WTC11 (cell line): ENCODE measurements at regions not wholly inside any gene's neighbourhood (a gene's known extent, or its start where the extent isn't known, plus 50 kb on each side); places are given as distances from the start of the nearest gene placed in this dataset.

Experiments used
- SMAD3 ChIP-seq: sonication (generic); formaldehyde crosslinking; IDR thresholded peaks from 2 replicates; pipeline ENCODE4 v1.8.0; 2022; ENCODE audit warnings: missing genetic modification reagents, mild to moderate bottlenecking, borderline replicate concordance
- TCF7 ChIP-seq: sonication (generic); formaldehyde crosslinking; IDR thresholded peaks from 2 replicates; pipeline ENCODE4 v1.8.0; 2022; ENCODE audit warnings: mild to moderate bottlenecking, low read depth, missing genetic modification reagents, moderate library complexity
- TF ChIP-seq, protein P1 (sequence below): sonication (generic); formaldehyde crosslinking; IDR thresholded peaks from 2 replicates; pipeline ENCODE4 v1.8.1; 2023; ENCODE audit warnings: mild to moderate bottlenecking, missing genetic modification reagents, borderline replicate concordance
- TF ChIP-seq, protein P2 (sequence below): fragments of 200-600 bp; IDR thresholded peaks from 2 replicates; pipeline ENCODE4 v1.8.0; 2022; ENCODE audit warnings: antibody characterized with exemption
- TF ChIP-seq, protein P3 (sequence below): sonication (generic); formaldehyde crosslinking; IDR thresholded peaks from 2 replicates; pipeline ENCODE4 v1.8.1; 2022; ENCODE audit warnings: mild to moderate bottlenecking, missing genetic modification reagents, moderate library complexity, borderline replicate concordance
- TF ChIP-seq, protein P4 (sequence below): sonication (generic); formaldehyde crosslinking; IDR thresholded peaks from 2 replicates; pipeline ENCODE4 v1.8.1; 2022; ENCODE audit warnings: missing genetic modification reagents, borderline replicate concordance
- TF ChIP-seq, protein P5 (sequence below): sonication (generic); formaldehyde crosslinking; IDR thresholded peaks from 2 replicates; pipeline ENCODE4 v1.8.0; 2023; ENCODE audit warnings: missing genetic modification reagents

DNA sequence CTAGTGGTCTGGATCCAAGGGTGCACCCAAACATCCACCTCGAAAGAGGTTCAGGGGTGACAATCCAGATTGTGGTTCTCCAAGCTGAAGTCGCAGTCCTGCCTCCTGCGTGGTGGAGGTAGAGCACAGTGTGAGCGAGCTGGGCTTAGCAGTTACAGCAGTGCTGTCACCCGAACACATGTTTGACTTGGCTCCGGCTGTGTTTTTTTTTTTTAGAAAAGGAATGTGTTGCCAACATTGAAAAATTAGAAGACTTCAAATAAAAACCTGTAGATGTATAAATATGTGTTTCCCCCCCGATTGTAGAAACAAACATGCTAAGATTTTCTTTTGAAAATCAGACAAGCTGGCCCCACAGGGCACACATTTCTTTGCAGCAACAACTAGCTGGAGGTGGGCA lies 530.8 kb downstream of the SHQ1 start:
- TF ChIP-seq, protein P1, sequence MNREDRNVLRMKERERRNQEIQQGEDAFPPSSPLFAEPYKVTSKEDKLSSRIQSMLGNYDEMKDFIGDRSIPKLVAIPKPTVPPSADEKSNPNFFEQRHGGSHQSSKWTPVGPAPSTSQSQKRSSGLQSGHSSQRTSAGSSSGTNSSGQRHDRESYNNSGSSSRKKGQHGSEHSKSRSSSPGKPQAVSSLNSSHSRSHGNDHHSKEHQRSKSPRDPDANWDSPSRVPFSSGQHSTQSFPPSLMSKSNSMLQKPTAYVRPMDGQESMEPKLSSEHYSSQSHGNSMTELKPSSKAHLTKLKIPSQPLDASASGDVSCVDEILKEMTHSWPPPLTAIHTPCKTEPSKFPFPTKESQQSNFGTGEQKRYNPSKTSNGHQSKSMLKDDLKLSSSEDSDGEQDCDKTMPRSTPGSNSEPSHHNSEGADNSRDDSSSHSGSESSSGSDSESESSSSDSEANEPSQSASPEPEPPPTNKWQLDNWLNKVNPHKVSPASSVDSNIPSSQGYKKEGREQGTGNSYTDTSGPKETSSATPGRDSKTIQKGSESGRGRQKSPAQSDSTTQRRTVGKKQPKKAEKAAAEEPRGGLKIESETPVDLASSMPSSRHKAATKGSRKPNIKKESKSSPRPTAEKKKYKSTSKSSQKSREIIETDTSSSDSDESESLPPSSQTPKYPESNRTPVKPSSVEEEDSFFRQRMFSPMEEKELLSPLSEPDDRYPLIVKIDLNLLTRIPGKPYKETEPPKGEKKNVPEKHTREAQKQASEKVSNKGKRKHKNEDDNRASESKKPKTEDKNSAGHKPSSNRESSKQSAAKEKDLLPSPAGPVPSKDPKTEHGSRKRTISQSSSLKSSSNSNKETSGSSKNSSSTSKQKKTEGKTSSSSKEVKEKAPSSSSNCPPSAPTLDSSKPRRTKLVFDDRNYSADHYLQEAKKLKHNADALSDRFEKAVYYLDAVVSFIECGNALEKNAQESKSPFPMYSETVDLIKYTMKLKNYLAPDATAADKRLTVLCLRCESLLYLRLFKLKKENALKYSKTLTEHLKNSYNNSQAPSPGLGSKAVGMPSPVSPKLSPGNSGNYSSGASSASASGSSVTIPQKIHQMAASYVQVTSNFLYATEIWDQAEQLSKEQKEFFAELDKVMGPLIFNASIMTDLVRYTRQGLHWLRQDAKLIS (CRISPR knock-in tag), result no peak
- TF ChIP-seq, protein P2, sequence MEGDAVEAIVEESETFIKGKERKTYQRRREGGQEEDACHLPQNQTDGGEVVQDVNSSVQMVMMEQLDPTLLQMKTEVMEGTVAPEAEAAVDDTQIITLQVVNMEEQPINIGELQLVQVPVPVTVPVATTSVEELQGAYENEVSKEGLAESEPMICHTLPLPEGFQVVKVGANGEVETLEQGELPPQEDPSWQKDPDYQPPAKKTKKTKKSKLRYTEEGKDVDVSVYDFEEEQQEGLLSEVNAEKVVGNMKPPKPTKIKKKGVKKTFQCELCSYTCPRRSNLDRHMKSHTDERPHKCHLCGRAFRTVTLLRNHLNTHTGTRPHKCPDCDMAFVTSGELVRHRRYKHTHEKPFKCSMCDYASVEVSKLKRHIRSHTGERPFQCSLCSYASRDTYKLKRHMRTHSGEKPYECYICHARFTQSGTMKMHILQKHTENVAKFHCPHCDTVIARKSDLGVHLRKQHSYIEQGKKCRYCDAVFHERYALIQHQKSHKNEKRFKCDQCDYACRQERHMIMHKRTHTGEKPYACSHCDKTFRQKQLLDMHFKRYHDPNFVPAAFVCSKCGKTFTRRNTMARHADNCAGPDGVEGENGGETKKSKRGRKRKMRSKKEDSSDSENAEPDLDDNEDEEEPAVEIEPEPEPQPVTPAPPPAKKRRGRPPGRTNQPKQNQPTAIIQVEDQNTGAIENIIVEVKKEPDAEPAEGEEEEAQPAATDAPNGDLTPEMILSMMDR, result no peak
- TF ChIP-seq, protein P3, sequence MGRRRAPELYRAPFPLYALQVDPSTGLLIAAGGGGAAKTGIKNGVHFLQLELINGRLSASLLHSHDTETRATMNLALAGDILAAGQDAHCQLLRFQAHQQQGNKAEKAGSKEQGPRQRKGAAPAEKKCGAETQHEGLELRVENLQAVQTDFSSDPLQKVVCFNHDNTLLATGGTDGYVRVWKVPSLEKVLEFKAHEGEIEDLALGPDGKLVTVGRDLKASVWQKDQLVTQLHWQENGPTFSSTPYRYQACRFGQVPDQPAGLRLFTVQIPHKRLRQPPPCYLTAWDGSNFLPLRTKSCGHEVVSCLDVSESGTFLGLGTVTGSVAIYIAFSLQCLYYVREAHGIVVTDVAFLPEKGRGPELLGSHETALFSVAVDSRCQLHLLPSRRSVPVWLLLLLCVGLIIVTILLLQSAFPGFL, result no peak
- TF ChIP-seq, protein P4, sequence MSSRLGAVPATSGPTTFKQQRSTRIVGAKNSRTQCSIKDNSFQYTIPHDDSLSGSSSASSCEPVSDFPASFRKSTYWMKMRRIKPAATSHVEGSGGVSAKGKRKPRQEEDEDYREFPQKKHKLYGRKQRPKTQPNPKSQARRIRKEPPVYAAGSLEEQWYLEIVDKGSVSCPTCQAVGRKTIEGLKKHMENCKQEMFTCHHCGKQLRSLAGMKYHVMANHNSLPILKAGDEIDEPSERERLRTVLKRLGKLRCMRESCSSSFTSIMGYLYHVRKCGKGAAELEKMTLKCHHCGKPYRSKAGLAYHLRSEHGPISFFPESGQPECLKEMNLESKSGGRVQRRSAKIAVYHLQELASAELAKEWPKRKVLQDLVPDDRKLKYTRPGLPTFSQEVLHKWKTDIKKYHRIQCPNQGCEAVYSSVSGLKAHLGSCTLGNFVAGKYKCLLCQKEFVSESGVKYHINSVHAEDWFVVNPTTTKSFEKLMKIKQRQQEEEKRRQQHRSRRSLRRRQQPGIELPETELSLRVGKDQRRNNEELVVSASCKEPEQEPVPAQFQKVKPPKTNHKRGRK (CRISPR knock-in tag), result no peak
- TF ChIP-seq SMAD3 (CRISPR knock-in tag) (no peak), TCF7 (no peak)
- TF ChIP-seq, protein P5, sequence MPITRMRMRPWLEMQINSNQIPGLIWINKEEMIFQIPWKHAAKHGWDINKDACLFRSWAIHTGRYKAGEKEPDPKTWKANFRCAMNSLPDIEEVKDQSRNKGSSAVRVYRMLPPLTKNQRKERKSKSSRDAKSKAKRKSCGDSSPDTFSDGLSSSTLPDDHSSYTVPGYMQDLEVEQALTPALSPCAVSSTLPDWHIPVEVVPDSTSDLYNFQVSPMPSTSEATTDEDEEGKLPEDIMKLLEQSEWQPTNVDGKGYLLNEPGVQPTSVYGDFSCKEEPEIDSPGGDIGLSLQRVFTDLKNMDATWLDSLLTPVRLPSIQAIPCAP, result no peak
